HCT116 (cell line): ENCODE measurements at regions not wholly inside any gene's neighbourhood (a gene's known extent, or its start where the extent isn't known, plus 50 kb on each side); places are given as distances from the start of the nearest gene placed in this dataset.

ENCODE experiments used
- ATAC-seq: fragments of 200-7000 bp; cut with Tn5 transposase; 2 replicates; pipeline ENCODE4 v1.9.1; 2020; ENCODE audit warnings: mild to moderate bottlenecking, moderate library complexity
- BruUV-seq: library from RNA; stranded (reverse); fragments of 400-500 nt; replicated peaks from 2 replicates; lab custom pipeline; 2021; lab: Mats Ljungman, UMichigan
- CTCF ChIA-PET: fragments of 300-600 bp; sonication (Branson Sonifier 250); formaldehyde crosslinking; loops from one replicate; lab custom pipeline; 2021; ENCODE audit warnings: antibody characterized with exemption; lab: Charles Lee
- POLR2A ChIA-PET: fragments of 300-600, 350-600 bp; sonication (Branson Sonifier 250); formaldehyde crosslinking; loops from one replicate; lab custom pipeline; 2021; ENCODE audit warnings: antibody characterized with exemption; lab: Charles Lee
- RAD21 ChIA-PET, 2 experiments: fragments of 300-600 bp; sonication (Branson Sonifier 250); formaldehyde crosslinking; loops; one replicate each; lab custom pipeline; 2023; ENCODE audit warnings: low total read pairs in 2 of 2; ENCODE audit not compliant: uncharacterized antibody in 2 of 2, unreplicated experiment in 2 of 2, low non-redundant PET in 1 of 2; lab: Charles Lee
- DNase-seq: peaks from one replicate; pipeline ENCODE4 v3.0.0-alpha.2; 2010; ENCODE audit warnings: low read depth, low spot score
- H2AFZ ChIP-seq: fragments of 200-600 bp; shearing (Covaris generic), sonication (generic); 2 replicates; pipeline ENCODE4 v1.6.1; 2017; ENCODE audit warnings: low read depth, mixed run types, mixed read lengths, antibody characterized with exemption, low read length; ENCODE audit not compliant: poor library complexity, severe bottlenecking
- H3K27ac ChIP-seq: 2 replicates; pipeline ENCODE4 v1.5.1; 2012; ENCODE audit warnings: low read depth, low read length
- H3K27me3 ChIP-seq: fragments of 200-600 bp; sonication (generic); 2 replicates; pipeline ENCODE4 v1.6.1; 2016; ENCODE audit warnings: mixed run types, low read length, mixed read lengths; ENCODE audit not compliant: insufficient read depth
- H3K36me3 ChIP-seq, 2 experiments: fragments of 200-500 bp in 1 of 2; fragments of 200-600 bp in 1 of 2; sonication (Bioruptor generic) in 1 of 2; sonication (generic) in 1 of 2; 2 replicates each; pipeline versions ENCODE4 v1.5.1 to v1.6.1; 2014 to 2016; ENCODE audit warnings: low read length in 2 of 2, inconsistent platforms in 1 of 2, mixed read lengths in 1 of 2, mixed run types in 1 of 2; ENCODE audit not compliant: insufficient read depth in 2 of 2, control insufficient read depth in 1 of 2
- H3K4me1 ChIP-seq, 2 experiments: fragments of 200-600 bp in 1 of 2; sonication (generic) in 1 of 2; 2 replicates each; pipeline versions ENCODE4 v1.5.1 to v1.6.1; 2012 to 2017; ENCODE audit warnings: low read length in 2 of 2, inconsistent platforms in 1 of 2, mild to moderate bottlenecking in 1 of 2, mixed read lengths in 1 of 2, mixed run types in 1 of 2, moderate library complexity in 1 of 2; ENCODE audit not compliant: insufficient read depth in 2 of 2, control insufficient read depth in 1 of 2
- H3K4me2 ChIP-seq: fragments of 200-600 bp; sonication (generic); 2 replicates; pipeline ENCODE4 v1.6.1; 2017; ENCODE audit warnings: mixed run types, low read length, mixed read lengths
- H3K4me3 ChIP-seq, 2 experiments: fragments of 200-600 bp in 1 of 2; sonication (generic) in 1 of 2; replicated peaks in 1 of 2; 2 replicates each; pipeline ENCODE4 v1.5.1; 2011 to 2016; ENCODE audit warnings: low read length in 2 of 2, control low read depth in 1 of 2, low read depth in 1 of 2, mild to moderate bottlenecking in 1 of 2, mixed read lengths in 1 of 2, mixed run types in 1 of 2
- H3K79me2 ChIP-seq: fragments of 200-600 bp; sonication (generic); 2 replicates; pipeline ENCODE4 v1.6.1; 2017; ENCODE audit warnings: mild to moderate bottlenecking, mixed run types, low read length, moderate library complexity, mixed read lengths; ENCODE audit not compliant: insufficient read depth
- H3K9ac ChIP-seq: fragments of 200-600 bp; sonication (generic); 2 replicates; pipeline ENCODE4 v1.6.1; 2016; ENCODE audit warnings: low read length, mixed read lengths
- H3K9me2 ChIP-seq: fragments of 200-600 bp; sonication (generic), shearing (Covaris generic); 2 replicates; pipeline ENCODE4 v1.6.1; 2017; ENCODE audit warnings: mixed run types, mild to moderate bottlenecking, moderate library complexity; ENCODE audit not compliant: insufficient read depth
- H3K9me3 ChIP-seq, 2 experiments: fragments of 200-500 bp in 1 of 2; fragments of 200-600 bp in 1 of 2; sonication (Bioruptor generic) in 1 of 2; sonication (generic) in 1 of 2; 2 replicates each; pipeline ENCODE4 v1.6.1; 2014 to 2017; ENCODE audit warnings: low read length in 2 of 2, mixed read lengths in 2 of 2, inconsistent platforms in 1 of 2, low read depth in 1 of 2, mild to moderate bottlenecking in 1 of 2, mixed run types in 1 of 2, moderate library complexity in 1 of 2; ENCODE audit not compliant: control insufficient read depth in 1 of 2, insufficient read depth in 1 of 2
- H4K20me1 ChIP-seq: fragments of 200-600 bp; sonication (generic), shearing (Covaris generic); 2 replicates; pipeline ENCODE4 v1.6.1; 2017; ENCODE audit warnings: mixed run types, mild to moderate bottlenecking, moderate library complexity; ENCODE audit not compliant: insufficient read depth
- ATF3 ChIP-seq: IDR thresholded peaks from 2 replicates; pipeline ENCODE4 v1.6.1; 2012
- CEBPB ChIP-seq: IDR thresholded peaks from 2 replicates; pipeline ENCODE4 v1.6.1; 2012; ENCODE audit warnings: low read depth
- EZH2phosphoT487 ChIP-seq: fragments of 200-600 bp; IDR thresholded peaks from 2 replicates; pipeline ENCODE4 v1.6.1; 2018; ENCODE audit warnings: antibody characterized with exemption, borderline replicate concordance
- FOSL1 ChIP-seq: IDR thresholded peaks from 2 replicates; pipeline ENCODE4 v1.6.1; 2012; ENCODE audit warnings: low read depth
- POLR2A ChIP-seq: IDR thresholded peaks from 2 replicates; pipeline ENCODE4 v1.7.0; 2011; ENCODE audit warnings: borderline replicate concordance; ENCODE audit not compliant: insufficient read depth, insufficient read length; ENCODE audit errors: extremely low read depth
- RAD21 ChIP-seq: IDR thresholded peaks from 2 replicates; pipeline ENCODE4 v1.6.1; 2012; ENCODE audit warnings: low read depth, mild to moderate bottlenecking
- SP1 ChIP-seq: IDR thresholded peaks from 2 replicates; pipeline ENCODE4 v1.6.1; 2012; ENCODE audit warnings: low read depth
- TCF7L2 ChIP-seq: IDR thresholded peaks from 2 replicates; pipeline ENCODE4 v1.7.0; 2011; ENCODE audit warnings: borderline replicate concordance, inconsistent platforms; ENCODE audit not compliant: insufficient read depth, insufficient read length; ENCODE audit errors: extremely low read depth
- YY1 ChIP-seq: IDR thresholded peaks from 2 replicates; pipeline ENCODE4 v1.6.1; 2011; ENCODE audit warnings: low read length, low read depth, moderate library complexity, mild to moderate bottlenecking; ENCODE audit not compliant: insufficient replicate concordance; ENCODE audit errors: extremely low read depth
- ZNF274 ChIP-seq: fragments of 200-500 bp; sonication (Bioruptor generic); IDR thresholded peaks from 2 replicates; pipeline ENCODE4 v1.6.1; 2014; ENCODE audit warnings: mild to moderate bottlenecking, low read depth, low read length, inconsistent platforms
- intact Hi-C: fragments of 100-400 bp; cut with micrococcal nuclease; formaldehyde crosslinking; loops from 2 replicates; pipeline ENCODE4 v1.10.0; 2022
- TF ChIP-seq, protein P1 (sequence below): IDR thresholded peaks from 2 replicates; pipeline ENCODE4 v1.6.1; 2011; ENCODE audit warnings: mild to moderate bottlenecking, low read length, moderate library complexity; ENCODE audit not compliant: insufficient replicate concordance; ENCODE audit errors: extremely low read depth
- TF ChIP-seq, protein P2 (sequence below): IDR thresholded peaks from 2 replicates; pipeline ENCODE4 v1.6.1; 2012

GRCh38 chr7:136480901-136481300 lies 387.6 kb upstream of the CHRM2 start:
- TF ChIP-seq POLR2A, result no peak
- TF ChIP-seq YY1, result no peak
- no peak for TF ChIP-seq ZNF274
- no peak for TF ChIP-seq ATF3
- no peak for TF ChIP-seq TCF7L2
- TF ChIP-seq FOSL1, result no peak
- TF ChIP-seq, protein P1, sequence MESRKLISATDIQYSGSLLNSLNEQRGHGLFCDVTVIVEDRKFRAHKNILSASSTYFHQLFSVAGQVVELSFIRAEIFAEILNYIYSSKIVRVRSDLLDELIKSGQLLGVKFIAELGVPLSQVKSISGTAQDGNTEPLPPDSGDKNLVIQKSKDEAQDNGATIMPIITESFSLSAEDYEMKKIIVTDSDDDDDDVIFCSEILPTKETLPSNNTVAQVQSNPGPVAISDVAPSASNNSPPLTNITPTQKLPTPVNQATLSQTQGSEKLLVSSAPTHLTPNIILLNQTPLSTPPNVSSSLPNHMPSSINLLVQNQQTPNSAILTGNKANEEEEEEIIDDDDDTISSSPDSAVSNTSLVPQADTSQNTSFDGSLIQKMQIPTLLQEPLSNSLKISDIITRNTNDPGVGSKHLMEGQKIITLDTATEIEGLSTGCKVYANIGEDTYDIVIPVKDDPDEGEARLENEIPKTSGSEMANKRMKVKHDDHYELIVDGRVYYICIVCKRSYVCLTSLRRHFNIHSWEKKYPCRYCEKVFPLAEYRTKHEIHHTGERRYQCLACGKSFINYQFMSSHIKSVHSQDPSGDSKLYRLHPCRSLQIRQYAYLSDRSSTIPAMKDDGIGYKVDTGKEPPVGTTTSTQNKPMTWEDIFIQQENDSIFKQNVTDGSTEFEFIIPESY, result no peak
- TF ChIP-seq CEBPB, result no peak
- TF ChIP-seq, protein P2, sequence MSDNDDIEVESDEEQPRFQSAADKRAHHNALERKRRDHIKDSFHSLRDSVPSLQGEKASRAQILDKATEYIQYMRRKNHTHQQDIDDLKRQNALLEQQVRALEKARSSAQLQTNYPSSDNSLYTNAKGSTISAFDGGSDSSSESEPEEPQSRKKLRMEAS, result no peak
- TF ChIP-seq EZH2phosphoT487, result no peak
- TF ChIP-seq RAD21, result no peak
- no peak for TF ChIP-seq SP1
- no peaks in the 10 kb centered on the region for H3K27me3 ChIP-seq
- intact Hi-C loops, result no loop called here
- no peaks in the 10 kb centered on the region for H3K9me2 ChIP-seq
- H4K20me1 ChIP-seq, result no peaks in the 10 kb centered on the region
- H3K4me3 ChIP-seq, result no peak overlapping the region
- no peak overlapping the region for H3K9ac ChIP-seq
- peaks cover 0 to 13% of the 10 kb centered on the region in 2 experiments; a peak in 2 of 4 replicates for H3K9me3 ChIP-seq
- H3K4me1 ChIP-seq, result no peaks in the 10 kb centered on the region
- H2AFZ ChIP-seq, result no peak overlapping the region
- POLR2A ChIA-PET, result no interaction called here
- DNase-seq, result no peak
- no TSS peak for BruUV-seq
- CTCF ChIA-PET, result no interaction called here
- H3K79me2 ChIP-seq, result no peaks in the 10 kb centered on the region
- no peak overlapping the region for H3K4me2 ChIP-seq
- no peaks in the 10 kb centered on the region for H3K36me3 ChIP-seq
- H3K27ac ChIP-seq, result no peak overlapping the region
- ATAC-seq, result no peak
- RAD21 ChIA-PET, result no interaction called here
